ENCODE measurements at regions not wholly inside any gene's neighbourhood (a gene's known extent, or its start where the extent isn't known, plus 50 kb on each side); places are given as distances from the start of the nearest gene placed in this dataset.
A peak's percentile ranks its signal among the peaks of the same experiment; 100 is the strongest.

GRCh38 chr6:93177918-93178317 lies 241.4 kb downstream of the EPHA7 start:
- no peak overlapping the region; the same call in 1 of the 2 replicates for H3K18ac ChIP-seq (ENCODE audit: extremely low read depth, low read length)
- H3K79me1 ChIP-seq (ENCODE audit: low read depth, low read length), result no peaks in the 10 kb centered on the region
- WGBS, 2 experiments (ENCODE audit: extremely low coverage in 1 of 2, insufficient coverage in 1 of 2, insufficient read length in 1 of 2, insufficient replicate concordance in 2 of 2, low coverage in 1 of 2, low lambda C conversion rate in 2 of 2, missing lambda C conversion rate in 1 of 2), result 83% methylated on average over 2 of the region's 2 CpGs; no CpG with 5 or more reads in 1 of the 2 experiments
- peaks cover 0 to 2% (median 0%) of the 10 kb centered on the region in 4 experiments; a peak in 1 of 7 replicates for H3K4me1 ChIP-seq (replicated peaks in 1 of 4; ENCODE audit: control insufficient read depth in 3 of 4, insufficient read depth in 4 of 4, low read length in 3 of 4)
- H4K91ac ChIP-seq (replicated peaks; ENCODE audit: insufficient read length, low read length), result no peak overlapping the region
- no peaks in the 10 kb centered on the region for H3K36me3 ChIP-seq (ENCODE audit: control insufficient read depth in 2 of 4, insufficient read depth in 4 of 4, low read length in 3 of 4)
- no peaks in the 10 kb centered on the region for H3K79me2 ChIP-seq (ENCODE audit: control insufficient read depth in 1 of 2, insufficient read depth in 2 of 2, low read length in 2 of 2)
- H2BK5ac ChIP-seq (ENCODE audit: low read depth, low read length), result no peak overlapping the region
- H4K5ac ChIP-seq (ENCODE audit: insufficient read length, low read depth, low read length), result no peak overlapping the region
- ChIA-PET CTCF (ENCODE audit: partially characterized antibody) (no interaction called here), POLR2A (ENCODE audit: partially characterized antibody) (no interaction called here)
- no peaks in the 10 kb centered on the region for H4K20me1 ChIP-seq (replicated peaks in 1 of 2; ENCODE audit: control insufficient read depth in 1 of 2, insufficient read depth in 2 of 2, low read length in 2 of 2)
- no peak overlapping the region for H3K9ac ChIP-seq (replicated peaks in 1 of 4; ENCODE audit: extremely low read depth in 1 of 4, low read depth in 3 of 4, low read length in 3 of 4)
- no peaks in the 10 kb centered on the region for H3K27me3 ChIP-seq (replicated peaks in 1 of 4; ENCODE audit: control insufficient read depth in 3 of 4, extremely low read depth in 1 of 4, insufficient read depth in 3 of 4, low read length in 3 of 4)
- no peak overlapping the region for H2BK120ac ChIP-seq (replicated peaks; ENCODE audit: low read depth, low read length)
- H3K23me2 ChIP-seq (ENCODE audit: low read depth, low read length), result peaks cover 2% of the 10 kb centered on the region; the same call in 1 of the 2 replicates
- H2BK15ac ChIP-seq (ENCODE audit: low read length), result no peak overlapping the region
- H3K4me2 ChIP-seq (ENCODE audit: insufficient read depth in 1 of 2, low read depth in 2 of 2, low read length in 2 of 2), result no peak overlapping the region
- H3K9me3 ChIP-seq (ENCODE audit: insufficient read depth in 2 of 2, low read depth in 1 of 2, low read length in 1 of 2), result no peaks in the 10 kb centered on the region
- no peak for TF ChIP-seq CHD1 (IDR thresholded peaks at IDR 0.05; ENCODE audit: low read depth, low read length)
- no peak for TF ChIP-seq CEBPB (IDR thresholded peaks at IDR 0.05; ENCODE audit: low read depth, low read length)
- TF ChIP-seq POLR2AphosphoS5 (IDR thresholded peaks at IDR 0.05; ENCODE audit: low read depth, low read length), result no peak
- TF ChIP-seq JUND (IDR thresholded peaks at IDR 0.05; ENCODE audit: low read length), result no peak
- TF ChIP-seq CHD2 (IDR thresholded peaks at IDR 0.05; ENCODE audit: low read length), result no peak
- no peak for TF ChIP-seq ZNF274 (IDR thresholded peaks at IDR 0.05; ENCODE audit: borderline replicate concordance, extremely low read depth, low read length)
- TF ChIP-seq RAD21 (IDR thresholded peaks at IDR 0.05 in 1 of 2, conservative IDR thresholded peaks at IDR 0.05 in 1 of 2; ENCODE audit: low read depth in 2 of 2, low read length in 2 of 2), result no peak
- no peak for TF ChIP-seq POU5F1 (IDR thresholded peaks at IDR 0.05; ENCODE audit: low read depth, low read length)
- TF ChIP-seq BRCA1 (IDR thresholded peaks at IDR 0.05; ENCODE audit: low read depth, low read length), result no peak
- TF ChIP-seq SAP30 (IDR thresholded peaks at IDR 0.05; ENCODE audit: insufficient read depth, insufficient replicate concordance, low read length), result no peak
- no peak for TF ChIP-seq NANOG (IDR thresholded peaks at IDR 0.05; ENCODE audit: insufficient read depth, low read depth, low read length, poor library complexity, severe bottlenecking)
- no peak for TF ChIP-seq NRF1 (IDR thresholded peaks at IDR 0.05; ENCODE audit: low read depth, low read length)
- TF ChIP-seq SIN3A (conservative IDR thresholded peaks at IDR 0.05 in 1 of 2, IDR thresholded peaks at IDR 0.05 in 1 of 2; ENCODE audit: low read depth in 1 of 2, low read length in 2 of 2), result no peak
- H3K56ac ChIP-seq (replicated peaks; ENCODE audit: insufficient read length, low read depth, low read length), result no peak overlapping the region
- H2BK20ac ChIP-seq (ENCODE audit: low read length), result no peak overlapping the region
- H3K4me3 ChIP-seq (ENCODE audit: extremely low read depth in 1 of 4, insufficient read depth in 2 of 4, low read depth in 3 of 4, low read length in 4 of 4), result no peak overlapping the region
- FAIRE-seq, result no peak
- H2AFZ ChIP-seq (ENCODE audit: low read length), result peak overlapping the region; percentile 91; the same call in 1 of the 2 replicates
- no peak overlapping the region for H3K27ac ChIP-seq (ENCODE audit: low read depth, low read length)
- H3K23ac ChIP-seq (ENCODE audit: insufficient read length), result no peak overlapping the region
- no peak for DNase-seq (ENCODE audit: low read depth in 1 of 2, low spot score in 2 of 2)
- no peak overlapping the region for H4K8ac ChIP-seq (ENCODE audit: extremely low read depth, insufficient read depth, low read length)
- H3K4ac ChIP-seq (replicated peaks; ENCODE audit: insufficient read length, low read depth, low read length), result no peak overlapping the region
- no peak overlapping the region for H2AK5ac ChIP-seq (ENCODE audit: low read depth, low read length)
- H3K14ac ChIP-seq (ENCODE audit: insufficient read length), result no peak overlapping the region
- no peak overlapping the region for H2BK12ac ChIP-seq (ENCODE audit: low read depth, low read length)

Data from H1 (cell line).